ENCODE measurements at regions not wholly inside any gene's neighbourhood (a gene's known extent, or its start where the extent isn't known, plus 50 kb on each side); places are given as distances from the start of the nearest gene placed in this dataset.

GRCh38 chr16:27721531-27722181 is 171.7 kb downstream of the KATNIP start:
- Histone ChIP-seq H3K9ac (ENCODE audit: insufficient read depth in 1 of 2, low read depth in 2 of 2, low read length in 2 of 2) (no peak overlapping the region), H3K36me3 (ENCODE audit: control insufficient read depth, insufficient read depth, low read length) (no peaks in the 10 kb centered on the region), H3K9me3 (replicated peaks; ENCODE audit: control insufficient read depth, insufficient read depth, low read depth, low read length) (no peaks in the 10 kb centered on the region), H3K4me3 (no peak overlapping the region), H3K9me1 (ENCODE audit: control insufficient read depth, insufficient read depth, low read length) (no peaks in the 10 kb centered on the region), H3K4me2 (ENCODE audit: insufficient read depth, low read length) (no peak overlapping the region), H3K27ac (ENCODE audit: extremely low read depth, low read depth, low read length) (no peak overlapping the region), H3K27me3 (ENCODE audit: control insufficient read depth in 2 of 2, insufficient read depth in 2 of 2, low read length in 2 of 2) (no peaks in the 10 kb centered on the region), H4K20me1 (replicated peaks; ENCODE audit: control insufficient read depth, insufficient read depth, low read length) (no peaks in the 10 kb centered on the region), H3K4me1 (replicated peaks in 1 of 2; ENCODE audit: control insufficient read depth in 2 of 2, insufficient read depth in 2 of 2, low read length in 2 of 2) (no peaks in the 10 kb centered on the region; a peak in 2 of 5 replicates), H3K79me2 (ENCODE audit: control insufficient read depth, insufficient read depth, low read length) (no peaks in the 10 kb centered on the region), H2AFZ (ENCODE audit: low read depth, low read length) (no peak overlapping the region)
- ChIA-PET CTCF (ENCODE audit: low intra/inter-chr PET ratio) (no interaction called here), POLR2A (no interaction called here)
- peak in 1 of 4 experiments; percentile 22 for DNase-seq (ENCODE audit: extremely low read depth in 1 of 4, low spot score in 3 of 4)
- intact Hi-C loops (cut with micrococcal nuclease), result no loop called here
- TF ChIP-seq CSDE1 (IDR thresholded peaks at IDR 0.05), result no peak
- TF ChIP-seq ZNF12 (CRISPR knock-in tag; IDR thresholded peaks at IDR 0.05), result peak; percentile 55; the same call in 1 of the 2 replicates
- BruUV-seq (replicated peaks), result no TSS peak
- FAIRE-seq, result peak; percentile 35
- 56% methylated on average over 9 of the region's 10 CpGs for WGBS (ENCODE audit: insufficient coverage, low coverage, missing lambda C conversion rate)
- in situ Hi-C loops (cut with MboI), result no loop called here
- peak; percentile 31; the same call in 2 of the 3 replicates for ATAC-seq

- in situ Hi-C loops (cut with MboI), result no loop called here
- WGBS (ENCODE audit: insufficient coverage, low coverage, missing lambda C conversion rate), result 20% methylated on average over 1 of the region's 1 CpG
- no peaks in the 10 kb centered on the region for H3K36me3 ChIP-seq (ENCODE audit: control insufficient read depth, insufficient read depth, low read length)
- H2AFZ ChIP-seq (ENCODE audit: low read depth, low read length), result no peak overlapping the region
- no peaks in the 10 kb centered on the region; a peak in 2 of 5 replicates for H3K4me1 ChIP-seq (replicated peaks in 1 of 2; ENCODE audit: control insufficient read depth in 2 of 2, insufficient read depth in 2 of 2, low read length in 2 of 2)
- H3K27ac ChIP-seq (ENCODE audit: extremely low read depth, low read depth, low read length), result no peak overlapping the region
- no peak overlapping the region for H3K4me2 ChIP-seq (ENCODE audit: insufficient read depth, low read length)
- no peak for DNase-seq (ENCODE audit: extremely low read depth in 1 of 4, low spot score in 3 of 4)
- FAIRE-seq, result no peak
- ATAC-seq, result no peak
- BruUV-seq (replicated peaks), result no TSS peak
- H3K79me2 ChIP-seq (ENCODE audit: control insufficient read depth, insufficient read depth, low read length), result no peaks in the 10 kb centered on the region
- no peaks in the 10 kb centered on the region for H4K20me1 ChIP-seq (replicated peaks; ENCODE audit: control insufficient read depth, insufficient read depth, low read length)
- H3K27me3 ChIP-seq (ENCODE audit: control insufficient read depth in 2 of 2, insufficient read depth in 2 of 2, low read length in 2 of 2), result no peaks in the 10 kb centered on the region
- H3K9me1 ChIP-seq (ENCODE audit: control insufficient read depth, insufficient read depth, low read length), result no peaks in the 10 kb centered on the region
- intact Hi-C loops (cut with micrococcal nuclease), result no loop called here
- CTCF ChIA-PET (ENCODE audit: low intra/inter-chr PET ratio), result no interaction called here
- H3K9me3 ChIP-seq (replicated peaks; ENCODE audit: control insufficient read depth, insufficient read depth, low read depth, low read length), result no peaks in the 10 kb centered on the region
- no peak overlapping the region for H3K9ac ChIP-seq (ENCODE audit: insufficient read depth in 1 of 2, low read depth in 2 of 2, low read length in 2 of 2)
- no peak overlapping the region for H3K4me3 ChIP-seq
- POLR2A ChIA-PET, result no interaction called here
- TF ChIP-seq NFATC3 (IDR thresholded peaks at IDR 0.05), result no peak
- no peak for TF ChIP-seq ZNF174 (CRISPR knock-in tag; IDR thresholded peaks at IDR 0.05)
- no peak for TF ChIP-seq ZNF12 (CRISPR knock-in tag; IDR thresholded peaks at IDR 0.05)
- TF ChIP-seq ZNF507 (tag; conservative IDR thresholded peaks at IDR 0.05), result no peak
- no peak for TF ChIP-seq EWSR1 (IDR thresholded peaks at IDR 0.05; ENCODE audit: borderline replicate concordance, low read depth, partially characterized antibody)
- no peak for TF ChIP-seq KDM2B (CRISPR knock-in tag; IDR thresholded peaks at IDR 0.05)
- TF ChIP-seq PYGO2 (tag; IDR thresholded peaks at IDR 0.05), result no peak
- TF ChIP-seq SMARCB1 (IDR thresholded peaks at IDR 0.05; ENCODE audit: insufficient read length, low read depth), result no peak
- no peak for TF ChIP-seq ZNF57 (CRISPR knock-in tag; IDR thresholded peaks at IDR 0.05)
- TF ChIP-seq SMAD3 (CRISPR knock-in tag; conservative IDR thresholded peaks at IDR 0.05), result no peak
- TF ChIP-seq ESRRA (IDR thresholded peaks at IDR 0.05; ENCODE audit: borderline replicate concordance, low read depth), result no peak
- no peak for TF ChIP-seq EHMT2 (IDR thresholded peaks at IDR 0.05)
- TF ChIP-seq BRCA1 (IDR thresholded peaks at IDR 0.05), result no peak
- TF ChIP-seq BRCA1 (CRISPR knock-in tag; IDR thresholded peaks at IDR 0.05), result no peak
- no peak for TF ChIP-seq GTF3C2 (IDR thresholded peaks at IDR 0.05; ENCODE audit: borderline replicate concordance, extremely low read depth, insufficient read length)
Observed at GRCh38 chr16:27722207-27722606, 172.3 kb downstream of the KATNIP start.
